GM23248 (cell line): ENCODE measurements at regions not wholly inside any gene's neighbourhood (a gene's known extent, or its start where the extent isn't known, plus 50 kb on each side); places are given as distances from the start of the nearest gene placed in this dataset.

Source experiments
- EZH2 ChIP-seq: fragments of 200-600 bp; sonication (generic); IDR thresholded peaks from 2 replicates; pipeline ENCODE4 v1.6.1; 2018; ENCODE audit warnings: antibody characterized with exemption, mild to moderate bottlenecking; ENCODE audit not compliant: insufficient read depth, poor library complexity, severe bottlenecking
- EZH2phosphoT487 ChIP-seq: fragments of 200-600 bp; sonication (generic); IDR thresholded peaks from 2 replicates; pipeline ENCODE4 v1.6.1; 2018; ENCODE audit warnings: antibody characterized with exemption, moderate library complexity, mild to moderate bottlenecking, low read depth; ENCODE audit not compliant: insufficient read depth

DNA sequence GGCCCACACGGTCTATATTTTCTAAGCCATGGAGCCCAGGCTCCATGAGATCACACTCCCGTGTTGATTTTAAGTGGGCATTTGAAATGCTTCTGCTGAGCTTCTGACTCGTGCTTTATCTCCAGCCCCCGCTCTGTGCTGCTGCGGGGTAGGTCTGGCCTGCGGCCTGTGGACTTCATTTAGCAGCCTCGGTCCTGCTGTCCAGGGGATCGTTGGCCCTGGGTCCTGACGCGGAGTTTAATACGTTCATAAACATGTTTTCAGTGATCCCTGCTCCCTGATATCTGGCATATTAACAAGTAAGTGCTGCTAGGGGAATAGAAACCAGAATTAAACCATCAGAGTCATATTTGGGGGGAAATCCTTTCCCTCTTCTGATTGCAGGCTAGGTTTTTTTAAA, 540.3 kb upstream of the MGMT start:
- TF ChIP-seq EZH2phosphoT487 (no peak), EZH2 (no peak)
